ENCODE measurements at regions not wholly inside any gene's neighbourhood (a gene's known extent, or its start where the extent isn't known, plus 50 kb on each side); places are given as distances from the start of the nearest gene placed in this dataset.

GRCh38 chr22:27215871-27216270 lies 558.5 kb downstream of the MIAT start:
- H2BK5ac ChIP-seq (ENCODE audit: low read depth, low read length, poor library complexity, severe bottlenecking), result no peak overlapping the region
- peak overlapping the region; percentile 46 for H2AK5ac ChIP-seq (ENCODE audit: low read length, severe bottlenecking)
- H3K14ac ChIP-seq (ENCODE audit: low read length in 2 of 2), result no peak overlapping the region
- H3K36me3 ChIP-seq (ENCODE audit: control insufficient read depth in 1 of 2, insufficient read depth in 2 of 2, low read depth in 1 of 2, low read length in 2 of 2), result no peaks in the 10 kb centered on the region
- peak overlapping the region; percentile 74 for H2BK120ac ChIP-seq (ENCODE audit: low read depth, low read length)
- no peaks in the 10 kb centered on the region for H3K79me1 ChIP-seq (replicated peaks; ENCODE audit: low read length, poor library complexity, severe bottlenecking)
- peak overlapping the region; percentile 76 for H4K8ac ChIP-seq (ENCODE audit: low read length)
- peak overlapping the region in 1 of 2 experiments; percentile 63 for H3K18ac ChIP-seq (ENCODE audit: low read depth in 1 of 2, low read length in 2 of 2)
- no peak overlapping the region for H2BK15ac ChIP-seq (ENCODE audit: low read depth, poor library complexity, severe bottlenecking)
- peaks cover 0 to 64% of the 10 kb centered on the region in 2 experiments for H3K27me3 ChIP-seq (ENCODE audit: control insufficient read depth in 1 of 2, insufficient read depth in 1 of 2, low read length in 2 of 2)
- no peak overlapping the region for H3K23ac ChIP-seq (ENCODE audit: low read length in 2 of 2)
- 15% methylated on average over 5 of the region's 5 CpGs for WGBS
- H3K4me1 ChIP-seq (ENCODE audit: control insufficient read depth, insufficient read depth, low read depth, low read length), result peaks cover 21% of the 10 kb centered on the region
- peak overlapping the region; percentile 18 for H4K91ac ChIP-seq (ENCODE audit: low read length)
- peak overlapping the region; percentile 83 to 89 for H2BK12ac ChIP-seq (ENCODE audit: low read length in 2 of 2)
- H3K9ac ChIP-seq (ENCODE audit: low read length), result no peak overlapping the region
- no peak overlapping the region for H3K27ac ChIP-seq (ENCODE audit: low read length, poor library complexity, severe bottlenecking)
- no peak overlapping the region for H3K4me2 ChIP-seq (ENCODE audit: low read length, poor library complexity, severe bottlenecking)
- H3K4me3 ChIP-seq (ENCODE audit: insufficient read depth in 1 of 2, low read depth in 1 of 2, low read length in 2 of 2), result no peak overlapping the region
- DNase-seq, result peak; percentile 48
- H3K4ac ChIP-seq (ENCODE audit: low read depth in 1 of 2, low read length in 2 of 2), result peak overlapping the region; percentile 13 to 44
- no peaks in the 10 kb centered on the region for H3K9me3 ChIP-seq (ENCODE audit: control insufficient read depth, low read length)
- H2AFZ ChIP-seq (ENCODE audit: low read depth, low read length), result no peak overlapping the region

DNA sequence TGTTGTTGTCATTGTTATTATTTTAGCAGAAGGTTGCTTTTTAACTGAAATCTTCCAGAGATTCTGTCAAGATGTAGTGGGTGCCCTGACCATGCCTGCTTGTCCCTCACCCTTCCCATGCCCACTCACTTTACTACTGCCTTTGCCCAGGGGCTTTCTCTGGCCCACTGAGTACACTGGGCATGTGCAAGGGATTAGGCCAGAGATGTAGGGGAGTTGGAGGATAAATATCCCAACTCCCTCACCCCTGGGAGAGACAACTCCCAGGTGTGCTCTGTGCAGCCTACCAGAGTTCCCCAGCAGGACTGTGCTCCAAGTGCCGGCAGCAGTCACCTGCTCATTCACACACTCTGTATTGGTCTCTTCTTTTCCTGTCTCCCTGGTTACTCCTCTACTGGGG lies 559.1 kb downstream of the MIAT start:
- H2BK15ac ChIP-seq (ENCODE audit: low read depth, poor library complexity, severe bottlenecking), result peak overlapping the region; percentile 0
- H3K79me1 ChIP-seq (replicated peaks; ENCODE audit: low read length, poor library complexity, severe bottlenecking), result no peaks in the 10 kb centered on the region
- H4K8ac ChIP-seq (ENCODE audit: low read length), result no peak overlapping the region
- H3K9ac ChIP-seq (ENCODE audit: low read length), result no peak overlapping the region
- H2BK120ac ChIP-seq (ENCODE audit: low read depth, low read length), result peak overlapping the region; percentile 74
- peak overlapping the region in 1 of 2 experiments; percentile 81 for H3K4ac ChIP-seq (ENCODE audit: low read depth in 1 of 2, low read length in 2 of 2)
- no peak overlapping the region for H3K27ac ChIP-seq (ENCODE audit: low read length, poor library complexity, severe bottlenecking)
- peak overlapping the region; percentile 90 to 93 for H2BK12ac ChIP-seq (ENCODE audit: low read length in 2 of 2)
- peak overlapping the region in 1 of 2 experiments; percentile 18 for H3K14ac ChIP-seq (ENCODE audit: low read length in 2 of 2)
- no peak overlapping the region for H3K23ac ChIP-seq (ENCODE audit: low read length in 2 of 2)
- H3K4me1 ChIP-seq (ENCODE audit: control insufficient read depth, insufficient read depth, low read depth, low read length), result peaks cover 23% of the 10 kb centered on the region
- no peak overlapping the region for H3K4me3 ChIP-seq (ENCODE audit: insufficient read depth in 1 of 2, low read depth in 1 of 2, low read length in 2 of 2)
- peak overlapping the region; percentile 8 for H2AK5ac ChIP-seq (ENCODE audit: low read length, severe bottlenecking)
- no peaks in the 10 kb centered on the region for H3K36me3 ChIP-seq (ENCODE audit: control insufficient read depth in 1 of 2, insufficient read depth in 2 of 2, low read depth in 1 of 2, low read length in 2 of 2)
- H2AFZ ChIP-seq (ENCODE audit: low read depth, low read length), result no peak overlapping the region
- WGBS, result 100% methylated on average over 1 of the region's 1 CpG
- peak overlapping the region; percentile 1 to 86 for H3K18ac ChIP-seq (ENCODE audit: low read depth in 1 of 2, low read length in 2 of 2)
- DNase-seq, result no peak
- H4K91ac ChIP-seq (ENCODE audit: low read length), result peak overlapping the region; percentile 5
- H3K9me3 ChIP-seq (ENCODE audit: control insufficient read depth, low read length), result no peaks in the 10 kb centered on the region
- peaks cover 0 to 58% of the 10 kb centered on the region in 2 experiments for H3K27me3 ChIP-seq (ENCODE audit: control insufficient read depth in 1 of 2, insufficient read depth in 1 of 2, low read length in 2 of 2)
- H2BK5ac ChIP-seq (ENCODE audit: low read depth, low read length, poor library complexity, severe bottlenecking), result no peak overlapping the region
- no peak overlapping the region for H3K4me2 ChIP-seq (ENCODE audit: low read length, poor library complexity, severe bottlenecking)

DNA sequence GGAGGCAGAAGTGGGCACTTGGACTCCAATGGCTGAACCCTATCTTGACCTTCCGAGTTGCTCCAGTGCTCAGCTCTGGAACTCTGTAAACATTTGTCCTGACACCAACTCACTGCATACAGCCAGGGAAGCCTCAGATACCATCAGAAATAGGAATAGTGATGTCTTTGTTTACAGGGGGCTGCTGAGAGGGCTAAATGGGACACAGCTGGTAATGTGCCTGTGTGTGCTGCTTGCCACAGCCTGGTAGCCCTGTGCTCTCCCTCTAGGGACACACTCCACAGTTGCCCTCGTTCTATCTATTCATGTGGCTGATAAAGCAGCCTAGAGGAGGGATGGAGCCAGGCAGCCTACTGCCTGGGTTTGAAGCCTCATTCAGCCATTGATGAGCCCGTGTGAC lies 559.8 kb downstream of the MIAT start:
- H2BK5ac ChIP-seq (ENCODE audit: low read depth, low read length, poor library complexity, severe bottlenecking), result no peak overlapping the region
- peaks cover 6% of the 10 kb centered on the region for H3K9me3 ChIP-seq (ENCODE audit: control insufficient read depth, low read length)
- DNase-seq, result peak; percentile 50
- no peaks in the 10 kb centered on the region for H3K79me1 ChIP-seq (replicated peaks; ENCODE audit: low read length, poor library complexity, severe bottlenecking)
- H3K4me3 ChIP-seq (ENCODE audit: insufficient read depth in 1 of 2, low read depth in 1 of 2, low read length in 2 of 2), result no peak overlapping the region
- peak overlapping the region; percentile 67 for H2BK120ac ChIP-seq (ENCODE audit: low read depth, low read length)
- peak overlapping the region; percentile 64 to 73 for H3K4ac ChIP-seq (ENCODE audit: low read depth in 1 of 2, low read length in 2 of 2)
- H3K9ac ChIP-seq (ENCODE audit: low read length), result no peak overlapping the region
- H3K23ac ChIP-seq (ENCODE audit: low read length in 2 of 2), result no peak overlapping the region
- peaks cover 23% of the 10 kb centered on the region for H3K4me1 ChIP-seq (ENCODE audit: control insufficient read depth, insufficient read depth, low read depth, low read length)
- H3K27me3 ChIP-seq (ENCODE audit: control insufficient read depth in 1 of 2, insufficient read depth in 1 of 2, low read length in 2 of 2), result peaks cover 0 to 53% of the 10 kb centered on the region in 2 experiments
- peak overlapping the region; percentile 92 for H4K91ac ChIP-seq (ENCODE audit: low read length)
- H3K14ac ChIP-seq (ENCODE audit: low read length in 2 of 2), result no peak overlapping the region
- no peak overlapping the region for H2AFZ ChIP-seq (ENCODE audit: low read depth, low read length)
- H4K8ac ChIP-seq (ENCODE audit: low read length), result peak overlapping the region; percentile 66
- no peak overlapping the region for H3K27ac ChIP-seq (ENCODE audit: low read length, poor library complexity, severe bottlenecking)
- peak overlapping the region; percentile 70 for H2AK5ac ChIP-seq (ENCODE audit: low read length, severe bottlenecking)
- no peak overlapping the region for H2BK15ac ChIP-seq (ENCODE audit: low read depth, poor library complexity, severe bottlenecking)
- H3K4me2 ChIP-seq (ENCODE audit: low read length, poor library complexity, severe bottlenecking), result no peak overlapping the region
- peak overlapping the region; percentile 40 to 81 for H3K18ac ChIP-seq (ENCODE audit: low read depth in 1 of 2, low read length in 2 of 2)
- H3K36me3 ChIP-seq (ENCODE audit: control insufficient read depth in 1 of 2, insufficient read depth in 2 of 2, low read depth in 1 of 2, low read length in 2 of 2), result no peaks in the 10 kb centered on the region
- WGBS, result 39% methylated on average over 3 of the region's 3 CpGs
- peak overlapping the region; percentile 81 to 95 for H2BK12ac ChIP-seq (ENCODE audit: low read length in 2 of 2)

DNA sequence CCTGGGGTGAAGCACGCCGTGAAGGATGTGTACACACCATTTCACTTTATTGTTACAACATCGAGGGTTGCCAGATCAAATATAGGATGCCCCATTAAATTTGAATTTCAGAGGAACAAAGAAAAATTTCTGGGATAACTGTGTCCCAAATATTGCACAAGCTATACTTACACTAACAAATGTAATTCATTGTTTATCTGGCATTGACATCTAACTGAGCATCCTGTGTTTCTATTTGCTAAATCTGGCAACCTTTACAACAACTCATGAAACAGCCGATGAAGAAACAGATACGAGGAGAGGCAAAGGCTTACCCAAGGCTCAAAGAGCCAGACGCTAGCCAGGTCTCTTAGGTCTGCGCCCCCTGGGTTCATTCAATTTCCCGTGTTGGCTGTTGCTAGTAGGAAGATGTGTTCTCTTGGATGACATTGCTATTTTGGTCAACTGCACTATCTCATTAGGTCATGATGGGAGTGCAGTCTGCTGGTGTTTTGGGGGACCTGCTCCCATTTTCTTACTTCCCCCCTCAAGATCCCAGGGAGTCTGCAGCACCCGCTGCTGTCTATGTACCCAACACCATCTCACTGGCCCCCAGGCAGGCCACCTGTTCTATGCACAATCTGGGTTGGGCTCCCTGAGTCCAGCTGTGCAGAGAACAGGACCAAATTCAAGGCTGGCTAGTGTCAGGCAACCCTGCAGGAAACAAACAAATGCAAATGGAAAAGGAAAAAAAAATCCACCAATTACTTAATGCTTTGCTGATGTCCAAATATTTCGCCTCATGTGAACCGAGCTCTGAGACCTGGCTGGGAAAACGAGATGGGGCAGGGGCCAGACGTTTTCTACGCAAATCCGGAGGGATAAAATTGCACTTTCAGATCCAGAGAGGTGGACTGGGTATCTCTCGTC lies 560.9 kb downstream of the MIAT start:
- Histone ChIP-seq H3K4ac (ENCODE audit: low read depth in 1 of 2, low read length in 2 of 2) (peak overlapping the region in 1 of 2 experiments; percentile 50), H3K18ac (ENCODE audit: low read depth in 1 of 2, low read length in 2 of 2) (peak overlapping the region; percentile 78 to 81), H3K9me3 (ENCODE audit: control insufficient read depth, low read length) (peaks cover 17% of the 10 kb centered on the region), H2BK15ac (ENCODE audit: low read depth, poor library complexity, severe bottlenecking) (no peak overlapping the region), H3K27me3 (ENCODE audit: control insufficient read depth in 1 of 2, insufficient read depth in 1 of 2, low read length in 2 of 2) (peaks cover 0 to 53% of the 10 kb centered on the region in 2 experiments), H3K4me3 (ENCODE audit: insufficient read depth in 1 of 2, low read depth in 1 of 2, low read length in 2 of 2) (no peak overlapping the region), H3K79me1 (replicated peaks; ENCODE audit: low read length, poor library complexity, severe bottlenecking) (no peaks in the 10 kb centered on the region), H2BK120ac (ENCODE audit: low read depth, low read length) (peak overlapping the region; percentile 50), H2AFZ (ENCODE audit: low read depth, low read length) (no peak overlapping the region), H4K91ac (ENCODE audit: low read length) (peak overlapping the region; percentile 73), H2BK12ac (ENCODE audit: low read length in 2 of 2) (peak overlapping the region in 1 of 2 experiments; percentile 69), H2AK5ac (ENCODE audit: low read length, severe bottlenecking) (peak overlapping the region; percentile 29), H3K14ac (ENCODE audit: low read length in 2 of 2) (no peak overlapping the region), H3K9ac (ENCODE audit: low read length) (no peak overlapping the region), H3K4me1 (ENCODE audit: control insufficient read depth, insufficient read depth, low read depth, low read length) (peaks cover 22% of the 10 kb centered on the region), H4K8ac (ENCODE audit: low read length) (peak overlapping the region; percentile 78), H3K36me3 (ENCODE audit: control insufficient read depth in 1 of 2, insufficient read depth in 2 of 2, low read depth in 1 of 2, low read length in 2 of 2) (no peaks in the 10 kb centered on the region), H3K27ac (ENCODE audit: low read length, poor library complexity, severe bottlenecking) (no peak overlapping the region), H2BK5ac (ENCODE audit: low read depth, low read length, poor library complexity, severe bottlenecking) (no peak overlapping the region), H3K23ac (ENCODE audit: low read length in 2 of 2) (no peak overlapping the region), H3K4me2 (ENCODE audit: low read length, poor library complexity, severe bottlenecking) (no peak overlapping the region)
- DNase-seq, result peak; percentile 71
- 67% methylated on average over 15 of the region's 16 CpGs for WGBS
